SK-N-MC (cell line): ENCODE measurements at regions not wholly inside any gene's neighbourhood (a gene's known extent, or its start where the extent isn't known, plus 50 kb on each side); places are given as distances from the start of the nearest gene placed in this dataset.

Source experiments
- DNase-seq: peaks from one replicate; pipeline ENCODE4 v3.0.0-alpha.2; 2011; ENCODE audit warnings: low read depth, low spot score
- H3K27ac ChIP-seq: fragments of 200-600 bp; sonication (generic); 2 replicates; pipeline ENCODE4 v1.5.1; 2016; ENCODE audit warnings: mixed run types
- H3K36me3 ChIP-seq: fragments of 200-600 bp; sonication (generic); 2 replicates; pipeline ENCODE4 v1.6.1; 2017; ENCODE audit warnings: antibody characterized with exemption, low read length, mixed read lengths; ENCODE audit not compliant: insufficient read depth
- H3K4me3 ChIP-seq: fragments of 200-600 bp; sonication (generic); 2 replicates; pipeline ENCODE4 v1.5.1; 2016
- H3K9ac ChIP-seq: fragments of 200-600 bp; sonication (generic); 2 replicates; pipeline ENCODE4 v1.8.0; 2017; ENCODE audit warnings: mixed run types, mixed read lengths; ENCODE audit not compliant: insufficient read length
- H3K9me3 ChIP-seq: fragments of 200-600 bp; sonication (generic); 2 replicates; pipeline ENCODE4 v1.6.1; 2017; ENCODE audit warnings: low read depth, mild to moderate bottlenecking, antibody characterized with exemption, low read length, moderate library complexity, mixed read lengths
- EZH2 ChIP-seq: fragments of 200-600 bp; sonication (generic); IDR thresholded peaks from one replicate; pipeline ENCODE4 v1.6.1; 2017; ENCODE audit warnings: antibody characterized with exemption
- FOXP2 ChIP-seq: optimal IDR thresholded peaks from 2 replicates; pipeline ENCODE3; 2011; ENCODE audit warnings: mild to moderate bottlenecking, moderate library complexity; ENCODE audit not compliant: insufficient read depth; ENCODE audit errors: extremely low read length, control extremely low read depth
- POLR2AphosphoS5 ChIP-seq: IDR thresholded peaks from 2 replicates; pipeline ENCODE4 v1.6.1; 2012; ENCODE audit warnings: mild to moderate bottlenecking, low read depth, low read length, borderline replicate concordance

GRCh38 chr19:28486473-28486872 is 726.5 kb downstream of the UQCRFS1 start:
- Histone ChIP-seq H3K9me3 (no peaks in the 10 kb centered on the region), H3K36me3 (no peaks in the 10 kb centered on the region), H3K9ac (no peak overlapping the region), H3K27ac (no peak overlapping the region), H3K4me3 (no peak overlapping the region)
- DNase-seq = no peak
- TF ChIP-seq FOXP2 (no peak), EZH2 (no peak), POLR2AphosphoS5 (no peak)

DNA sequence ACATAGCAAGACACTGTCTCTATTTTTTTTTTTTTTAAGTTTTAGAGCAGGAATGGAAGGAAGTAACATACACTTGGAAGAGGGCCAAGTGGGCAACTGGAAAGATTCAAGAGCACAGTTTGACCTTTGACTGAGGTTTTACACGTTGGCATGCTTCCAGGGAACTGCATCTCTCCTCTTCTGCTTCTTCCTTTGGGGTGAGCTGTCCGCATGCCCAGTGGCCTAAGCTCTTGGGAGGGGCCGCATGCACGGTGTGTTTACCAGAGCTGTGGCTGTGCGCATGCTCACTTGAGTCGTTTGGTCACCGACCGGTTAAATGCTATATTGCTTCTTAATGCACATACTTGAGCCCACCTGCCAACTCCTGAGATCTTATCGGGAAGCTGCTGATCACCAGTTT is 727.7 kb downstream of the UQCRFS1 start:
- H3K9me3 ChIP-seq = no peaks in the 10 kb centered on the region
- H3K9ac ChIP-seq = no peak overlapping the region
- TF ChIP-seq EZH2 (no peak), FOXP2 (no peak), POLR2AphosphoS5 (no peak)
- H3K4me3 ChIP-seq = no peak overlapping the region
- no peaks in the 10 kb centered on the region for H3K36me3 ChIP-seq
- DNase-seq = no peak
- H3K27ac ChIP-seq = no peak overlapping the region

DNA sequence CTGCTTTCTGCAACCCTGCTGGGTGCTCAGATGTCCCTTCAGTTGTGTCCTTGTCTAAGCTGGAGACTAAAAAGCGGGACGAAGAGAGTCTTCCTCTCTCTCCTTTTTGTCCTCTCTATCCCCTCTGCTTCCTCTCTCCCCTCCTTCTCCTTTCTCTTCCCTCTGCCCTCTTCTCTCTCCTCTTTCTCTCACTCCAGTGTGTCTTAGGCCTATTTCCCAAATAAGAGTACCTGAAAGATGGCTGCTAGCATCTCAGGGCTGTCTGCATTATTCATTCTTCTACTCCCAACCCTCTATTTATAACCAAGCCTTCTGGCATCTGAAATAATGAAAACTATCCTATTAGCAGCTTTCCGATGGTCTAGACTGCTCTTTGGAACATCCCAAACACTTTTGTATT is 729.8 kb downstream of the UQCRFS1 start:
- Histone ChIP-seq H3K4me3 (no peak overlapping the region), H3K9me3 (no peaks in the 10 kb centered on the region), H3K27ac (no peak overlapping the region), H3K36me3 (no peaks in the 10 kb centered on the region), H3K9ac (no peak overlapping the region)
- no peak for DNase-seq
- TF ChIP-seq FOXP2 (no peak), EZH2 (no peak), POLR2AphosphoS5 (no peak)

DNA sequence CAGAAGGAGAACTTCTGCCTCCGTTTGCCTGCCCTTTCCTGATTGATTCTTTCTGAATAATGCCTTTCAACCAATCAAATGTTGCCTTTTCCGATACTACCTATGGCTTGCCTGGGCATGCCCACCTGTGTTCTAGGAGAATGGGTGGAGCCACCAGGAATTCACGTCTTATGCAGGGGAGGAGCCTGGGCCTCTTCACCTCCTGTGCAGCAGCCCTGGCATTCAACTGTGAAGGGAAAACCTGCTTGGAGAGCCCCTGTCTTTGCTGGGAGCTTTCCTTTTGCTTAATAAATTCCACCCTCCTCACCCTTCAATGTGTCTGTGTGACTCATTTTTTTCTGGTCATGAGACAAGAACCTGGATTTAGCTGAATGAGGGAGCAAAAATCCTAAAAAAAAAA is 730.7 kb downstream of the UQCRFS1 start:
- DNase-seq = no peak
- Histone ChIP-seq H3K9me3 (no peaks in the 10 kb centered on the region), H3K9ac (no peak overlapping the region), H3K36me3 (no peaks in the 10 kb centered on the region), H3K27ac (no peak overlapping the region), H3K4me3 (no peak overlapping the region)
- TF ChIP-seq POLR2AphosphoS5 (no peak), EZH2 (no peak), FOXP2 (no peak)

GRCh38 chr19:28481674-28482073 is 731.3 kb downstream of the UQCRFS1 start:
- no peak for TF ChIP-seq FOXP2
- no peak for TF ChIP-seq EZH2
- TF ChIP-seq POLR2AphosphoS5 = no peak
- no peak overlapping the region for H3K27ac ChIP-seq
- H3K9ac ChIP-seq = no peak overlapping the region
- no peaks in the 10 kb centered on the region for H3K9me3 ChIP-seq
- H3K36me3 ChIP-seq = no peaks in the 10 kb centered on the region
- H3K4me3 ChIP-seq = no peak overlapping the region
- DNase-seq = no peak

- Histone ChIP-seq H3K27ac (no peak overlapping the region), H3K9ac (no peak overlapping the region), H3K9me3 (no peaks in the 10 kb centered on the region), H3K36me3 (no peaks in the 10 kb centered on the region), H3K4me3 (no peak overlapping the region)
- no peak for TF ChIP-seq EZH2
- no peak for TF ChIP-seq FOXP2
- TF ChIP-seq POLR2AphosphoS5 = no peak
- no peak for DNase-seq
These were observed 737.4 kb downstream of the UQCRFS1 start for GRCh38 chr19:28475525-28475924.

DNA sequence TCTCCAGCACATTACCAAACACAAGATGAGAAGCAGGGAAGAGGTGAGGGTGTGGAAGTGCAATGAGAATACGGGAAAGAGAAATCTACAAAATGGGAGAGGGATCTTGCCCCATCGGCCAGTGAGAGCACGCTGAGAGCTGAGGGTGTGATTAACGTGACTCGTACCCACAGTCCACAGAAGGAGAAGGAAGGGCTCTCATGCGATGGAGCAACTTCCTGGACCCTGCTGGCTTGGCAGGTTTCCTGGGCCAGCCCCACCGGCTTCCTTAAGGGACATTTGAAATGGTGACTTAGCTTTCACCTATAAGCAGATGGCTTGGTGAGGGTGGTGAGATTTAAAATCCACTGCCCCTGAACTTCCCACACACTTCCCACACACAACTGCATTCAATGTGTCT is 740.1 kb downstream of the UQCRFS1 start:
- Histone ChIP-seq H3K9ac (no peak overlapping the region), H3K36me3 (no peaks in the 10 kb centered on the region), H3K4me3 (no peak overlapping the region), H3K27ac (no peak overlapping the region), H3K9me3 (no peaks in the 10 kb centered on the region)
- no peak for DNase-seq
- TF ChIP-seq EZH2 (no peak), POLR2AphosphoS5 (no peak), FOXP2 (no peak)

DNA sequence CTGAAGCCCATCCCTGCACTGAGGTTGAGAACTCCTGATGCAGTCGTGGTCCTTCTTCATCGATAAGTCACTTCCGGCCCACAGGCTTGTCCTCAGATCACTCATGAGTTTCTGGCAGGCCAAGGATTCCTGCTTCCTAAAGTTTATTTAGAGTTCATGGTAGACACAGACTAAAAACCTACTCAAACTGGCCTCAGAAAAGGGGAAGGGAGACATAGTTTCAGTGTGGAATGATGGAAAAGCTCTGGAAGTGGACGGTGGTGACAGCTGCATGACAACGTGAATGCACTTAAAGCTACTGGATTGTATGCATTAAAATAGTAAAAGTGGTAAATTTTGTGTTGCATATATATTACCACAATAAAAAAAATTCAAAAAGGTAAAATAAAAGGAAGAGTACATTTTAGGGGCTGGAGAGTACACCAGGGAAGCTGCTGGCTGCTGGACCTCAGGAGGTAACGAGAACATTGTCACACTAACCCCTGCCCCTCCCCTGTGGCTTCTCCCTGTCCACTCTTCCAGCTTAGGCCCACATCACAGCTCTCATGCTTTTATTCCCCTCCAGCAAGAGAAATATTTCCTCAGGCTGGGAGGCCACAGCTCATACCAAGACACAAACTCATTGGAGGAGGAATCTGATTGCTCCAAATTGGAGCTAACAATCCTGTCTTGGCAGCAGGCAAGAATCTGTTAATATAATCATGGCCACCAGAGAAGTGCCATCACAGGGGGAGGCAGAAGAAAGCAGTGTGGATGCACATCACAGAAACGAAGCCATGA is 741.0 kb downstream of the UQCRFS1 start:
- Histone ChIP-seq H3K9ac (no peak overlapping the region), H3K9me3 (no peaks in the 10 kb centered on the region)

More for the DNA sequence above, 741.0 kb downstream of the UQCRFS1 start:
- Histone ChIP-seq H3K4me3 (no peak overlapping the region), H3K36me3 (no peaks in the 10 kb centered on the region), H3K27ac (no peak overlapping the region)
- DNase-seq = no peak
- TF ChIP-seq EZH2 (no peak), POLR2AphosphoS5 (no peak), FOXP2 (no peak)
